ENCODE measurements at regions not wholly inside any gene's neighbourhood (a gene's known extent, or its start where the extent isn't known, plus 50 kb on each side); places are given as distances from the start of the nearest gene placed in this dataset.

DNA sequence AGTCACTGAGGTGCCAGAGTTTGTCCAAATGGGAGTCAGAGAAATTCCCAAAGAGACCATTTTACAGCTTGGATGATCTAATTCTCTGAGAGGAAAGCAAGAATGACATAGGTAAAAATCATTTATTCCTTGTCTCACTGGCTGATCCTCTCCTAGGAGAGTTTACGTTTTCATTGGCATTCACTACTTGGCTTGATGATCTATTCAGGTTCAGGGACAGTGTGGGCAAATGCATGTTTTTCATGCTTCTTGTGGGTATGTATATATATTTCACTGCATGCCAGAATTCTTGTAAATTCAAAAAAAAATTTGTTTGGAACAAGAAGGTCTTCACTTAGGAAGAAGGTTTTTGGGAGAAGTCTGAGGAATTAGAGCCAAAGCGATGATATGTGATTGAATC, 403.4 kb upstream of the JAG1 start:
- no peak for TF ChIP-seq TAF1 (IDR thresholded peaks at IDR 0.05; ENCODE audit: low read depth, low read length)
- TF ChIP-seq POLR2AphosphoS5 (IDR thresholded peaks at IDR 0.05; ENCODE audit: low read depth, low read length), result no peak
- no peak for TF ChIP-seq SPI1 (IDR thresholded peaks at IDR 0.05; ENCODE audit: low read depth, low read length)
